ENCODE measurements at regions not wholly inside any gene's neighbourhood (a gene's known extent, or its start where the extent isn't known, plus 50 kb on each side); places are given as distances from the start of the nearest gene placed in this dataset.
"Not testable (repeated sequence)": the region's sequence is repeated elsewhere in the genome, so short reads cannot be mapped to it uniquely, and the experiment has no call there.

- DNase-seq: no peak
These were observed 74.9 kb upstream of the IQSEC1 start for GRCh38 chr3:13148126-13148525.

GRCh38 chr3:13147344-13147743 is 74.1 kb upstream of the IQSEC1 start:
- no peak for DNase-seq

GRCh38 chr3:13146643-13147143 is 73.5 kb upstream of the IQSEC1 start:
- no peak for DNase-seq

GRCh38 chr3:13145826-13146642 is 72.8 kb upstream of the IQSEC1 start:
- no peak for DNase-seq

GRCh38 chr3:13145131-13145825 is 72.0 kb upstream of the IQSEC1 start:
- DNase-seq: no peak

- no peak for DNase-seq
These were observed 71.2 kb upstream of the IQSEC1 start for GRCh38 chr3:13144163-13145023.

GRCh38 chr3:13143381-13144004 is 70.3 kb upstream of the IQSEC1 start:
- DNase-seq: no peak

- DNase-seq: no peak
These were observed 69.5 kb upstream of the IQSEC1 start for GRCh38 chr3:13142552-13143380.

GRCh38 chr3:13141991-13142412 is 68.8 kb upstream of the IQSEC1 start:
- DNase-seq: peak; percentile 37

GRCh38 chr3:13141183-13141582 is 68.0 kb upstream of the IQSEC1 start:
- no peak for DNase-seq

GRCh38 chr3:13140596-13140995 is 67.4 kb upstream of the IQSEC1 start:
- DNase-seq: no peak

GRCh38 chr3:13139471-13140065 is 66.3 kb upstream of the IQSEC1 start:
- DNase-seq: no peak

- DNase-seq: no peak
These were observed 65.6 kb upstream of the IQSEC1 start for GRCh38 chr3:13138833-13139145.

GRCh38 chr3:13137941-13138832 is 65.0 kb upstream of the IQSEC1 start:
- DNase-seq: no peak

- DNase-seq: not testable (repeated sequence)
These were observed 63.6 kb upstream of the IQSEC1 start for GRCh38 chr3:13136848-13137247.

GRCh38 chr3:13136426-13136825 is 63.2 kb upstream of the IQSEC1 start:
- DNase-seq: no peak

- DNase-seq: no peak
These were observed 62.6 kb upstream of the IQSEC1 start for GRCh38 chr3:13135811-13136321.

GRCh38 chr3:13135251-13135810 is 62.1 kb upstream of the IQSEC1 start:
- no peak for DNase-seq

- no peak for DNase-seq
These were observed 61.6 kb upstream of the IQSEC1 start for GRCh38 chr3:13134879-13135206.
